ENCODE measurements at regions not wholly inside any gene's neighbourhood (a gene's known extent, or its start where the extent isn't known, plus 50 kb on each side); places are given as distances from the start of the nearest gene placed in this dataset.

DNA sequence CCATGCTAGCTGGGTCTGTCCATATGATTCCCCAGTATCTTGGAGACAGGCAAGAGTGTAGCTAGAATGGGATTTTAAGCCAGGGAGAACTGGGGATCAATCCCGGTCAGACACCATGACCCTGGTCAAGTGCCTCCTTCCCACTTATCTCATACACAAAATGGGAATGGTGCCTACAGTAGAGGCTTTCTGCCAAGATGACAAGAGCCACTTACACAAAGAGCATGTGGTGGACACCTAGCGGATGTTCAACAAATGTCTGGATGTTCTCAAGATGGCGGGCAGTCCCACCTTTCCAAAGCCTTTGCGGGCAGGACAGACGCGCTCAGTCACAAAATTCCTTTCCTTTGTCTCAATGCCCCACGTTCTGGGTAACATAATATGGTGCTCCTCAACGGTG lies 57.3 kb downstream of the MAF start:
- Mint-ChIP-seq H3K4me1 (ENCODE audit: low read depth) (no peaks in the 10 kb centered on the region), H3K4me3 (no peak overlapping the region), H3K27ac (no peak overlapping the region)

GRCh38 chr16:79542237-79542774 lies 58.2 kb downstream of the MAF start:
- Mint-ChIP-seq H3K27ac (no peak overlapping the region), H3K4me3 (no peak overlapping the region), H3K4me1 (ENCODE audit: low read depth) (no peaks in the 10 kb centered on the region), H3K9me3 (no peaks in the 10 kb centered on the region), H3K27me3 (peaks cover 9% of the 10 kb centered on the region), H3K36me3 (ENCODE audit: low read depth) (no peaks in the 10 kb centered on the region)

More for the DNA sequence above, 57.3 kb downstream of the MAF start:
- Mint-ChIP-seq H3K9me3 (no peaks in the 10 kb centered on the region), H3K27me3 (peaks cover 10% of the 10 kb centered on the region), H3K36me3 (ENCODE audit: low read depth) (no peaks in the 10 kb centered on the region)

- H3K4me1 Mint-ChIP-seq (ENCODE audit: low read depth), result no peaks in the 10 kb centered on the region
- H3K27ac Mint-ChIP-seq, result no peak overlapping the region
- H3K27me3 Mint-ChIP-seq, result peaks cover 4% of the 10 kb centered on the region
- H3K4me3 Mint-ChIP-seq, result no peak overlapping the region
- no peaks in the 10 kb centered on the region for H3K36me3 Mint-ChIP-seq (ENCODE audit: low read depth)
- H3K9me3 Mint-ChIP-seq, result no peaks in the 10 kb centered on the region
These were observed 59.5 kb downstream of the MAF start for GRCh38 chr16:79540825-79541595.

- no peaks in the 10 kb centered on the region for H3K4me1 Mint-ChIP-seq (ENCODE audit: low read depth)
- H3K4me3 Mint-ChIP-seq, result no peak overlapping the region
- H3K27me3 Mint-ChIP-seq, result peaks cover 4% of the 10 kb centered on the region
- no peaks in the 10 kb centered on the region for H3K36me3 Mint-ChIP-seq (ENCODE audit: low read depth)
- no peaks in the 10 kb centered on the region for H3K9me3 Mint-ChIP-seq
- H3K27ac Mint-ChIP-seq, result no peak overlapping the region
These were observed 63.0 kb downstream of the MAF start for GRCh38 chr16:79537584-79537983.

- Mint-ChIP-seq H3K36me3 (ENCODE audit: low read depth) (no peaks in the 10 kb centered on the region), H3K9me3 (no peaks in the 10 kb centered on the region), H3K27ac (no peak overlapping the region), H3K4me1 (ENCODE audit: low read depth) (no peaks in the 10 kb centered on the region), H3K27me3 (peaks cover 4% of the 10 kb centered on the region), H3K4me3 (no peak overlapping the region)
These were observed 63.6 kb downstream of the MAF start for GRCh38 chr16:79536958-79537357.

- H3K27ac Mint-ChIP-seq, result no peak overlapping the region
These were observed 65.4 kb downstream of the MAF start for GRCh38 chr16:79535130-79535529.

DNA sequence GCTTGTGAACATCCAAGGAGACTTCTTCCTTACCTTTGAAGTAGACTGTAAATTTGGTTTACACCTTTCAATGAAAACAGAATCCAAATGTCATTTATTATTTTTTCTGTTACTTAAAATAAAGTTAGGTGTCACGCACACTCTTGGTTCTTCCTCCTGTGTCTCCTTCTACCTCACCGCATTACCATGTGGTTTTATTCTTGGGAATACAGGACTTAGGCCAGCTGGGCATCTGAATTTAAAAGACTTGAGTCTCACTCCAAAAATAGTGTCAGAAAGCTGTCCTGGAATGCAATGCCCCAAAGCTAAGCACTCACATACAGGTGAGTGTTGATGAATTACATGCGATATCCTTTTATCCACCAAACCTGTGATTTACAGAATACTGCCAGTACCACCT lies 66.4 kb downstream of the MAF start:
- Mint-ChIP-seq H3K4me3 (no peak overlapping the region), H3K4me1 (ENCODE audit: low read depth) (no peaks in the 10 kb centered on the region), H3K27me3 (peaks cover 4% of the 10 kb centered on the region), H3K27ac (no peak overlapping the region), H3K36me3 (ENCODE audit: low read depth) (no peaks in the 10 kb centered on the region), H3K9me3 (no peaks in the 10 kb centered on the region)

More at GRCh38 chr16:79535130-79535529, 65.4 kb downstream of the MAF start:
- no peak overlapping the region for H3K4me3 Mint-ChIP-seq
- H3K36me3 Mint-ChIP-seq (ENCODE audit: low read depth), result no peaks in the 10 kb centered on the region
- no peaks in the 10 kb centered on the region for H3K9me3 Mint-ChIP-seq
- H3K27me3 Mint-ChIP-seq, result peaks cover 4% of the 10 kb centered on the region
- H3K4me1 Mint-ChIP-seq (ENCODE audit: low read depth), result no peaks in the 10 kb centered on the region

GRCh38 chr16:79533292-79533691 lies 67.2 kb downstream of the MAF start:
- Mint-ChIP-seq H3K36me3 (ENCODE audit: low read depth) (no peaks in the 10 kb centered on the region), H3K4me1 (ENCODE audit: low read depth) (no peaks in the 10 kb centered on the region), H3K27me3 (peaks cover 4% of the 10 kb centered on the region), H3K4me3 (no peak overlapping the region), H3K9me3 (no peaks in the 10 kb centered on the region), H3K27ac (no peak overlapping the region)

GRCh38 chr16:79532785-79533184 lies 67.8 kb downstream of the MAF start:
- Mint-ChIP-seq H3K4me1 (ENCODE audit: low read depth) (no peaks in the 10 kb centered on the region), H3K27me3 (peaks cover 4% of the 10 kb centered on the region), H3K36me3 (ENCODE audit: low read depth) (no peaks in the 10 kb centered on the region), H3K27ac (no peak overlapping the region), H3K4me3 (no peak overlapping the region), H3K9me3 (no peaks in the 10 kb centered on the region)

DNA sequence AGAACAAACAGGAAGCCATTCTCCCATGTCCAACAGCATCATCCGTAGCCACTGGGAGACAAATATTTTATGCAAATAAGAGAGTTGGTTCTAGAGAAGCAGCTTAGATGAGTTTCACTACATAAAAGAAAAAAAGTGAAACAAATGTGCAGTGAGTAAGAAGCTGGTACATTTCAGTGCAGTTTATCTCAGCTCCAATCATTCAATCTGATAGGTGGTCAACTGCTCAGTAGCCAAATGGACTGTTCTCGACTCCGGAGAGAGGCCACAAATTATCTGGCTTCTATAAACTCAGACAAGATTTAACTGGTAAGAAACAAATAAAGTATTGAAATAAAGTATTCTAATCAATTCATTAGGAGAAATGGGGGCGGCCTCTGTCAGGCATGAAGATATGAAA lies 68.3 kb downstream of the MAF start:
- Mint-ChIP-seq H3K4me1 (ENCODE audit: low read depth) (no peaks in the 10 kb centered on the region), H3K9me3 (no peaks in the 10 kb centered on the region), H3K36me3 (ENCODE audit: low read depth) (no peaks in the 10 kb centered on the region), H3K27me3 (peaks cover 4% of the 10 kb centered on the region), H3K27ac (no peak overlapping the region), H3K4me3 (no peak overlapping the region)

DNA sequence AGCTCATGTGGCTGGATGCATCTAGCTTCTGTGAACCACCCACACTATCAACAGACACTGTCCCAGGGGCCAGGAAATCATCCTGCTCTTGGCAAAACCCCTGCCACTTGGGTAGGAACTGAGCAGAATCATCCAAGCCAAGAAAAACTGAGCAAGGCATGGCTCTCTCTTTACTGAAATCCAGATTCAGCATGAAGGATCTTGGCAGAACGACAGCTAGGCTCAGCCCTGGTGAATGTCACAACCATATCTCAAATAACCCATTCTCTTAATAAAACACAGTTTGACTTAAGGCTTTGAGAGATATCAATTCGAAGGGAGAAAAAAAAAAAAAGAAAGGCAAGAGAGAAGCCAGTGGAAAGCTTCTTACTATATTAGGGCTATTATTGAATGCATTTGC lies 72.2 kb downstream of the MAF start:
- Mint-ChIP-seq H3K9me3 (no peaks in the 10 kb centered on the region), H3K4me3 (no peak overlapping the region), H3K27ac (no peak overlapping the region), H3K36me3 (ENCODE audit: low read depth) (no peaks in the 10 kb centered on the region), H3K27me3 (peaks cover 11% of the 10 kb centered on the region), H3K4me1 (ENCODE audit: low read depth) (no peaks in the 10 kb centered on the region)

DNA sequence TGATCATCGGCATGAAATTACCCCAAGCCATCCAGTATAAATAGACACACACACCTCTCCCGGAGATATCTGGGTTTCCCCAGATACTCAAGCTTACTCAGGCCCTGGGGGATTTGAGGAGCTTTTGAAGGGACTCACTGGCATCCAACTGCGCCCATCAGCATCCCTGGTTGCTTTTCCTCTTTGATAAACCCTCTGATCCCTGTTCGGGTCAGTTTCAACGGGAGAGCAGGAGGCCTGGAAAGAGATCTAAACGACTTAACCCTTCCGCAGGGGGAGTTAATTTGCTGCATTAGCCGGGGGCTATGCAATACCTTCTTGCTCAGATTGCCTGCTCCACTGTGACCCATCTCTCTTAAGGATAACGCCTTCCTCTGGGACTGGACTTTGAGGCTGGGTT lies 76.6 kb downstream of the MAF start:
- H3K27ac Mint-ChIP-seq, result no peak overlapping the region
- no peak overlapping the region for H3K4me3 Mint-ChIP-seq
- peaks cover 37% of the 10 kb centered on the region for H3K27me3 Mint-ChIP-seq
- H3K36me3 Mint-ChIP-seq (ENCODE audit: low read depth), result no peaks in the 10 kb centered on the region
- peaks cover 8% of the 10 kb centered on the region for H3K4me1 Mint-ChIP-seq (ENCODE audit: low read depth)
- peaks cover 8% of the 10 kb centered on the region for H3K9me3 Mint-ChIP-seq

DNA sequence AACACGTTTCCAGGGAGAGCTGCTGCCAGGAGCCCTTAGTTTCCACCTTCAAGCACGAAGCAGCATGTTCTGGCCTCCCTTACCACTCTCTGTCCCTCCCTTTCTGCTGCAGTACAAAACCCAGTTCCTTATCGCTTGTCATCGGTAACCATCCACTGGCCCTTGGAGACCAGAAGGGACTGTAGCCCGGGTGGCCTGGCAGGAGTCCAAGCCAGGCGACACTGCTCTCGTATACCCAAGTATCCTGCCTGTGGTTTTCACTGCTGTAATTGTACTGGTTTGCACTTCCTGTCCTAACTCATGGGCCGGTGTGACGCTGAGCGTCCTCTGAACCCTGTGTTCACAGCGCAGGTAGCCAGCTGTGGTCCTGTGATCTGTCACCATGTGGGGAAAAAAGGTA lies 81.1 kb downstream of the MAF start:
- peaks cover 8% of the 10 kb centered on the region for H3K4me1 Mint-ChIP-seq (ENCODE audit: low read depth)

GRCh38 chr16:79517156-79517555 lies 83.4 kb downstream of the MAF start:
- Mint-ChIP-seq H3K9me3 (peaks cover 8% of the 10 kb centered on the region), H3K4me1 (ENCODE audit: low read depth) (peaks cover 8% of the 10 kb centered on the region), H3K27me3 (peaks cover 41% of the 10 kb centered on the region), H3K4me3 (no peak overlapping the region), H3K36me3 (ENCODE audit: low read depth) (no peaks in the 10 kb centered on the region), H3K27ac (no peak overlapping the region)

More for the DNA sequence above, 81.1 kb downstream of the MAF start:
- Mint-ChIP-seq H3K9me3 (peaks cover 8% of the 10 kb centered on the region), H3K4me3 (no peak overlapping the region), H3K27ac (no peak overlapping the region), H3K36me3 (ENCODE audit: low read depth) (no peaks in the 10 kb centered on the region), H3K27me3 (peaks cover 39% of the 10 kb centered on the region)

DNA sequence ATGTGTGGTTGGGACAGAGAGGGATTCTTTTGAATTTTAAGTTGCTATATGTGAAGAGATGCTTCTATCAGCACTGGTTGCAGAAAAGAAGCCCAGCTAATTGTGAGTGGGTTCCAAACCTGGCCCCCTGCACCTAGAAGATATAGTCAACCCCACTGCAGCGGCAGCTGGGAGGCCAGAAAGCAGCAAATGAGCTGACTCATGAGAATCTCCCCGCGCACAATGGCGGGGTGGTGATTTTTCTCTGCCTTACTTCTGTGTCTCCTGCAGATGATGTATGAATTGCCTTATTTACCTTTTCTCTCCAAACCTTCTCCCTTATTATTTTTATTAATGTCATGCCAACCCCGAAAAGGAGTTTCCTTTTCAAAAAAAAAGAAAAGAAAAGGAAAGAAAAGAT lies 89.7 kb downstream of the MAF start:
- no peak overlapping the region for H3K27ac Mint-ChIP-seq
- no peaks in the 10 kb centered on the region for H3K9me3 Mint-ChIP-seq
- no peak overlapping the region for H3K4me3 Mint-ChIP-seq
- H3K27me3 Mint-ChIP-seq, result peaks cover 10% of the 10 kb centered on the region
- no peaks in the 10 kb centered on the region for H3K36me3 Mint-ChIP-seq (ENCODE audit: low read depth)
- no peaks in the 10 kb centered on the region for H3K4me1 Mint-ChIP-seq (ENCODE audit: low read depth)

DNA sequence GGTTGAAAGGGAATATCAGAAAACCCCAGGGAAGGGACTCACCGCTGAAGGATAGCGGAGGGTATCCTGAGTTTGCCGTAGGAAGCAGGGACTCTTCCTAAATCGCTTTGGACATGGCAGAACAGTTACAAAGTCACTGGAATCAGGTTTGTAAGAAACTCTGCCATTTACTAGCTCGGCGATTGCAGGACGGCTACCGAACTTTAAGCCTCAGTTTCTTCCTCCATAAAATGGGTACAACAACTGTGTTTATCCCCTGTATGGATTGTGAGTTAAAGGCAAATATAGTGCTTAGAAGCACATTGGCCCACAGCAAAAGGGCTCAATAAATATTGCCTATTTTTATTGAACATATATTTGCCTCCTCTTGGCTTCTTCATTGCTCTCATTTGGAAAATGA lies 90.6 kb downstream of the MAF start:
- Mint-ChIP-seq H3K4me3 (no peak overlapping the region), H3K4me1 (ENCODE audit: low read depth) (no peaks in the 10 kb centered on the region), H3K9me3 (no peaks in the 10 kb centered on the region), H3K27ac (no peak overlapping the region), H3K36me3 (ENCODE audit: low read depth) (no peaks in the 10 kb centered on the region), H3K27me3 (peaks cover 13% of the 10 kb centered on the region)

All from stimulated activated naive CD8-positive, alpha-beta T cell treated with anti-CD3 and anti-CD28 coated beads, Interleukin-15, Interleukin-2, amounts not matched to agents 100 ng/mL and 50 ng/mL, for 24 hours (primary cell).